OCI-LY7 (cell line): ENCODE measurements at regions not wholly inside any gene's neighbourhood (a gene's known extent, or its start where the extent isn't known, plus 50 kb on each side); places are given as distances from the start of the nearest gene placed in this dataset.

ENCODE experiments used
- EZH2phosphoT487 ChIP-seq: fragments of 200-600 bp; sonication (generic); IDR thresholded peaks from 2 replicates; pipeline ENCODE4 v1.6.1; 2018; ENCODE audit warnings: low read depth, borderline replicate concordance, mild to moderate bottlenecking, mixed run types, antibody characterized with exemption, low read length, moderate library complexity, mixed read lengths
- TF ChIP-seq, protein P1 (sequence below): fragments of 200-600 bp; sonication (generic); conservative IDR thresholded peaks from 2 replicates; pipeline ENCODE4 v1.5.1; 2014; ENCODE audit warnings: mild to moderate bottlenecking, antibody characterized with exemption, low read length, moderate library complexity, mixed read lengths

- TF ChIP-seq, protein P1, sequence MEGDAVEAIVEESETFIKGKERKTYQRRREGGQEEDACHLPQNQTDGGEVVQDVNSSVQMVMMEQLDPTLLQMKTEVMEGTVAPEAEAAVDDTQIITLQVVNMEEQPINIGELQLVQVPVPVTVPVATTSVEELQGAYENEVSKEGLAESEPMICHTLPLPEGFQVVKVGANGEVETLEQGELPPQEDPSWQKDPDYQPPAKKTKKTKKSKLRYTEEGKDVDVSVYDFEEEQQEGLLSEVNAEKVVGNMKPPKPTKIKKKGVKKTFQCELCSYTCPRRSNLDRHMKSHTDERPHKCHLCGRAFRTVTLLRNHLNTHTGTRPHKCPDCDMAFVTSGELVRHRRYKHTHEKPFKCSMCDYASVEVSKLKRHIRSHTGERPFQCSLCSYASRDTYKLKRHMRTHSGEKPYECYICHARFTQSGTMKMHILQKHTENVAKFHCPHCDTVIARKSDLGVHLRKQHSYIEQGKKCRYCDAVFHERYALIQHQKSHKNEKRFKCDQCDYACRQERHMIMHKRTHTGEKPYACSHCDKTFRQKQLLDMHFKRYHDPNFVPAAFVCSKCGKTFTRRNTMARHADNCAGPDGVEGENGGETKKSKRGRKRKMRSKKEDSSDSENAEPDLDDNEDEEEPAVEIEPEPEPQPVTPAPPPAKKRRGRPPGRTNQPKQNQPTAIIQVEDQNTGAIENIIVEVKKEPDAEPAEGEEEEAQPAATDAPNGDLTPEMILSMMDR: no peak
- no peak for TF ChIP-seq EZH2phosphoT487
Measured at GRCh38 chr7:24637706-24638105, 64.5 kb downstream of the PALS2 start.
